Colonic mucosa (tissue), 4 donors: ENCODE measurements at regions not wholly inside any gene's neighbourhood (a gene's known extent, or its start where the extent isn't known, plus 50 kb on each side); places are given as distances from the start of the nearest gene placed in this dataset.

Source experiments
- DNase-seq: peaks from one replicate; pipeline ENCODE4 v3.0.0-alpha.2; 2020
- H3K27ac ChIP-seq: fragments of 200-600 bp; one replicate; pipeline ENCODE4 v1.8.0; 2021
- H3K27me3 ChIP-seq: fragments of 200-600 bp; one replicate; pipeline ENCODE4 v1.8.0; 2021
- H3K36me3 ChIP-seq: fragments of 200-600 bp; one replicate; pipeline ENCODE4 v1.8.0; 2021
- H3K4me1 ChIP-seq: fragments of 200-600 bp; one replicate; pipeline ENCODE4 v1.8.0; 2021; ENCODE audit warnings: mild to moderate bottlenecking
- H3K4me3 ChIP-seq: fragments of 200-600 bp; one replicate; pipeline ENCODE4 v1.8.0; 2021
- H3K9ac ChIP-seq, 2 donors: one replicate each; pipeline ENCODE4 v1.7.0; 2013; ENCODE audit warnings: control low read depth in 2 of 2, low read depth in 2 of 2, low read length in 2 of 2
- H3K9me3 ChIP-seq: fragments of 200-600 bp; one replicate; pipeline ENCODE4 v1.8.0; 2021
- intact Hi-C: fragments of 100-400 bp; cut with DNase I; formaldehyde crosslinking; loops from one replicate; pipeline ENCODE4 v1.14.1; 2022
- TF ChIP-seq, protein P1 (sequence below): fragments of 200-600 bp; IDR thresholded peaks from one replicate; pipeline ENCODE4 v1.8.0; 2022; ENCODE audit warnings: antibody characterized with exemption, mild to moderate bottlenecking
- donor health status: healthy.
- donor health status: DM: no; HTN: no; CAD: no.
- donor health status: DM: no; HTN: no; CAD: no.

DNA sequence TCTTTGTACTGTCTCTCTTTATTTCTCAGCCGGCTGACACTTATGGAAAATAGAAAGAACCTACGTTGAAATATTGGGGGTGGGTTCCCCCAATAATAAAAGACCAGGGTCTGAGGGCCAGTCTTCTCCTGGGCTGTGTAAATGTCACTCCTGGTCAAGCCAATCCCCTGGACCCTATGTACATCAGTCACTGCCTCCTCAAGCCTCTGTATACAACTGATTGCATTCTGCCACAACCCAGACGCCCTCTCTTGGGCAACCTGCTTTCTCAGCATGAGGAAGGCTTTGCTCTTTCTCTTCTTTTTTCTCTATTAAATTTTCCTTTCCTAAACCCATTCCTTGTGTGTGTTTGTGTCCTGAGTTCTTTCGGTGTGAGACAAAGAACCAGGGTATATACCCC lies 84.1 kb upstream of the SERBP1 start:
- Histone ChIP-seq H3K27ac (no peak overlapping the region), H3K4me1 (no peaks in the 10 kb centered on the region), H3K36me3 (no peaks in the 10 kb centered on the region), H3K27me3 (no peaks in the 10 kb centered on the region), H3K4me3 (no peak overlapping the region), H3K9ac (no peak overlapping the region), H3K9me3 (no peaks in the 10 kb centered on the region)
- intact Hi-C loops, result no loop called here
- no peak for DNase-seq
- TF ChIP-seq, protein P1, sequence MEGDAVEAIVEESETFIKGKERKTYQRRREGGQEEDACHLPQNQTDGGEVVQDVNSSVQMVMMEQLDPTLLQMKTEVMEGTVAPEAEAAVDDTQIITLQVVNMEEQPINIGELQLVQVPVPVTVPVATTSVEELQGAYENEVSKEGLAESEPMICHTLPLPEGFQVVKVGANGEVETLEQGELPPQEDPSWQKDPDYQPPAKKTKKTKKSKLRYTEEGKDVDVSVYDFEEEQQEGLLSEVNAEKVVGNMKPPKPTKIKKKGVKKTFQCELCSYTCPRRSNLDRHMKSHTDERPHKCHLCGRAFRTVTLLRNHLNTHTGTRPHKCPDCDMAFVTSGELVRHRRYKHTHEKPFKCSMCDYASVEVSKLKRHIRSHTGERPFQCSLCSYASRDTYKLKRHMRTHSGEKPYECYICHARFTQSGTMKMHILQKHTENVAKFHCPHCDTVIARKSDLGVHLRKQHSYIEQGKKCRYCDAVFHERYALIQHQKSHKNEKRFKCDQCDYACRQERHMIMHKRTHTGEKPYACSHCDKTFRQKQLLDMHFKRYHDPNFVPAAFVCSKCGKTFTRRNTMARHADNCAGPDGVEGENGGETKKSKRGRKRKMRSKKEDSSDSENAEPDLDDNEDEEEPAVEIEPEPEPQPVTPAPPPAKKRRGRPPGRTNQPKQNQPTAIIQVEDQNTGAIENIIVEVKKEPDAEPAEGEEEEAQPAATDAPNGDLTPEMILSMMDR, result no peak

DNA sequence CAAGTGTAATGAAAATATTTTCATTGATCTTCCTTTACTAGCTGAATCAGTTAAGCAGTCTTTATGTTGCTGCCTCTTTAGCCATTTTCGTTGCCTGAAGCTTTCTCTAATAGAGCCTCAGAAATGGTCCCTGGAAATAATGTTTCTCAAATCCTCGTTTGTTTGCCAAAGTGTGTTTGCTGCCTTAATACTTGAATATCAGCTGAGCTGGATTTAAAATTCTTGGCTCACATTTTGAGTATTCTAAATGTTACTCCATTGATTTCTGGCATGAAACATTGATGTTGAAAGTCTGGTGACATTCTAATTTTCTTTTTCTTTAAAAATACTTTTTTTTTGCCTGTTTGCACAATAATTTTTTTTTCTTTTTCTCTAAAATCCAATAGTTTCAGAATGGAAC lies 84.6 kb upstream of the SERBP1 start:
- no peak overlapping the region for H3K27ac ChIP-seq
- no peak overlapping the region for H3K9ac ChIP-seq

DNA sequence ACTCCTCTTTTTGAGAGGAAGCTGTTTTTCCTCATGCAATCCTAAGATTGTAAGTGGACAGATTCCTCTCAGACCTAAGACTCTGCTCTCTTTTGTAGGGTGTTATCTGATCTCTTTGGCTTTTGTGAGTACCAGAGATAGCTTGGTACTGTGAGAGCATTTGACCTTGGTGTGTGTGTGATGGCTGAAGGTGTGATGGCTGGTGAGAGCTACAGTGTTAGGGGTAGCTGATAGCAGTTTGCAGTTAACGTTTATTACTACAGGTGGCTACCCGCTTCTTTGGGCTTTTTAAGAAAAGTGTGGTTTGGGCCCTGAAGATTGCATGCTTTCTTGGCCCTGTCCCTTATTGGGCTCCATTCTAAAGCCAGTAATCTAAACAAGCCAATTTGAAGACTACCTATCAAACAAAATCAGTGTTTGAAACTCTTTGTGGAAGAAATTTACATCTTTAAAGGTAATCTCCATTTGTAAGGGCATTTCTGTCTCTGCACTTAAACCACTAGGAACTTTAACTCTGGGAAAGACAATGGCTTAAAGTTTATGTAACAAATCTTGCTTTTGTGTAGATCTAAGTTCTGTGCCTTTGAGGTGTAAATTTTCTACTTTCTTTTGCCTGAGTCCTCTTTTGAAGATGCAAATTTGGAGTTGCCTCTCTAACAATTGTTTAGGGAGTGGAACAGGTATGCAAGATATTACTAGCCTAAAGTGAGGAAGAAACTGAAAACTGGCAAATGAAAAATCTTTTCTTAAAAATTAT lies 85.3 kb upstream of the SERBP1 start:
- TF ChIP-seq, protein P1, result no peak
- Histone ChIP-seq H3K27me3 (no peaks in the 10 kb centered on the region), H3K9ac (no peak overlapping the region), H3K9me3 (no peaks in the 10 kb centered on the region), H3K4me3 (no peak overlapping the region), H3K36me3 (no peaks in the 10 kb centered on the region), H3K4me1 (no peaks in the 10 kb centered on the region), H3K27ac (no peak overlapping the region)
- intact Hi-C loops, result no loop called here
- no peak for DNase-seq

More for the DNA sequence above, 84.6 kb upstream of the SERBP1 start:
- DNase-seq, result no peak
- no peak overlapping the region for H3K4me3 ChIP-seq
- intact Hi-C loops, result no loop called here
- no peaks in the 10 kb centered on the region for H3K27me3 ChIP-seq
- TF ChIP-seq, protein P1, result no peak
- H3K4me1 ChIP-seq, result no peaks in the 10 kb centered on the region
- H3K9me3 ChIP-seq, result no peaks in the 10 kb centered on the region
- H3K36me3 ChIP-seq, result no peaks in the 10 kb centered on the region

DNA sequence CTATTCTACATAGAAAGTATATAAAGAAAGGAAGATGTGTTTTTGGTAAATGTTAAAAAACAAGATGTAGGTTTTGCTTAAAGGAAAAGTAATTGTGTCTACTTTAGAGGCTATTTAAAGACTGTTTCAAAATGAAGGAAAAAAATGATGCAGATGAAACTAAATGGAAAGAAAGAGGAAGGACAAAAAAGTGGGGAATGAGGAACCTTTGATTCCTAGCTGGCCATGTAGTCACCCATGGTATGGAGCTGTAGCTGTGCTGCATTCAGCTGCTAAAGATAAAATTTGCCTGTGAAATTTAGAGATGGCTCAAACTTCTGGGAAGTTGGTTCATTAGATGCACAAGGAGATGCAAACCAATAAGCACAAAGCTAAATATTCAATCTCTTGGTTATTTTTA lies 86.8 kb upstream of the SERBP1 start:
- no peaks in the 10 kb centered on the region for H3K36me3 ChIP-seq
- H3K9me3 ChIP-seq, result no peaks in the 10 kb centered on the region
- H3K27ac ChIP-seq, result no peak overlapping the region
- no peaks in the 10 kb centered on the region for H3K4me1 ChIP-seq
- TF ChIP-seq, protein P1, result no peak
- H3K4me3 ChIP-seq, result no peak overlapping the region
- intact Hi-C loops, result no loop called here
- no peak overlapping the region for H3K9ac ChIP-seq
- H3K27me3 ChIP-seq, result no peaks in the 10 kb centered on the region
- no peak for DNase-seq

DNA sequence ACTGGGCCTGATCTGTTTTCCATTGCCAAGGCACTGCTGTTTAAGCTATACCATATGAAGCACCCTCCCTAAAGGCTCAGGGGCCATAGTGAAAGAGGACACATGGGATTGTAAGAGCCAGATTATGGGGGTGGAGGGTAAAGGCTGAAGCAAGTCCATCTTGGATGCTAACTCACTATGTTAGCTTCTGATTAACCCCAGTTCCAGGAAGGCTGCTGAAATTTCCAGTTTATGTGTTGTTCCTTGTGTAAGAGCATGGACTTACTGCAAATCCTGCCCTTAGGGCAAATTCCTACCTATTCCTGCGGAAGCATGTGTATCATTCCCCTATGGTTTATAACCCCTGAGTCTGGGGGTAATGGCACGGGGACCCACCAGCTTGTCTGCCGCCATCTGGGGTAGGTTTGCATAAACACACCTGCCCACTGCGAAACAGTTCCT lies 91.8 kb upstream of the SERBP1 start:
- TF ChIP-seq, protein P1, result no peak
- no peaks in the 10 kb centered on the region for H3K9me3 ChIP-seq
- H3K36me3 ChIP-seq, result no peaks in the 10 kb centered on the region
- DNase-seq, result no peak
- no peak overlapping the region for H3K9ac ChIP-seq
- H3K4me1 ChIP-seq, result no peaks in the 10 kb centered on the region
- no peaks in the 10 kb centered on the region for H3K27me3 ChIP-seq
- H3K4me3 ChIP-seq, result no peak overlapping the region
- no peak overlapping the region for H3K27ac ChIP-seq
- intact Hi-C loops, result no loop called here
